GM18499 (cell line): ENCODE measurements at regions not wholly inside any gene's neighbourhood (a gene's known extent, or its start where the extent isn't known, plus 50 kb on each side); places are given as distances from the start of the nearest gene placed in this dataset.

ENCODE experiments used
- ATAC-seq: cut with Tn5 transposase; IDR thresholded peaks from one replicate; pipeline ENCODE4 v1.9.1; 2021; ENCODE audit warnings: moderate number of reproducible peaks; ENCODE audit not compliant: insufficient read depth, unreplicated experiment

DNA sequence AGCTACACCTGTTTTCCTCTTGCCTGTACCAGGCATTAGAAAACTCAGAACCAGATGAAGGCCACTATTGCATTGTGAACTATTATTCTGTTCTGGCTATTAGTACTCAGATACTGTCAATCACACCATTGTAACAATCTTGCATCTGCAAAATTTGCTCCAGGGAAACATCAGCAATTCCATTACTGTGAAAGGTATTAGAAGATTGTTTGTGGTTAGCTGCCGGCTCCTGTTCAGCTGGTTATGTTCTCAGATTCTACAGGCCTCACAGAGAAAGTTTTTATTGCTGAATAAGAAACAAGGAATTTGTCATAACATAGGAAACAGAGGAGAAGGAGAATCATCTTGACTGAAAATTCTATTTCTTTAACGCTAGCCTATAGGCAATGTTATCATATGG lies 179.9 kb downstream of the PLOD2 start:
- no peak for ATAC-seq

DNA sequence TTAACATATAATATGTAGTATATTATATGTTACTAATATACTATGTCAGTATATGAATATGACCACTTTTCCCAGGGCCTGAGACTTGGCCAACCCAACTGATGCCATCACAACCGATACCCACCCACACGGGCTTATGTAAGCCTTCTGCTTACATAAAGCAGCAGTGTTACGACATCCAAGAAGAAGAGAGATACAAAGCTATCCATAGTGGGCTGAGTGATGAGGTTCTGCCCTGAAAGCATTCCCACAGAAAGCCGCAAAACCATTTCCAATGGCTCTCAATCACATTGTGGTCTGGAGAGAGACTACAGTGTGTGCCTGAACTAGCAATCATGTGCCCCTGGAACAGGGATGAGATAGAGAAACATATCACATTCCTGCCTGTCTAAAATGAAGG lies 177.9 kb downstream of the PLOD2 start:
- ATAC-seq: no peak
